Liver (tissue), 3 donors: ENCODE measurements at regions not wholly inside any gene's neighbourhood (a gene's known extent, or its start where the extent isn't known, plus 50 kb on each side); places are given as distances from the start of the nearest gene placed in this dataset.

ENCODE experiments used
- FOXA1 ChIP-seq: IDR thresholded peaks from 2 replicates; pipeline ENCODE4 v1.6.1; 2016; ENCODE audit warnings: antibody characterized with exemption
- GABPA ChIP-seq, 2 donors: IDR thresholded peaks in 1 of 2; conservative IDR thresholded peaks in 1 of 2; 2 replicates each; pipeline ENCODE4 v1.6.1; 2016; ENCODE audit warnings: antibody characterized with exemption in 2 of 2, mild to moderate bottlenecking in 1 of 2, moderate library complexity in 1 of 2
- JUND ChIP-seq, 2 donors: IDR thresholded peaks; 2 replicates each; pipeline ENCODE4 v1.6.1; 2016; ENCODE audit warnings: antibody characterized with exemption in 2 of 2
- RAD21 ChIP-seq, 2 donors: IDR thresholded peaks; 2 replicates each; pipeline ENCODE4 v1.6.1; 2016; ENCODE audit warnings: antibody characterized with exemption in 2 of 2, mild to moderate bottlenecking in 2 of 2
- SP1 ChIP-seq: IDR thresholded peaks from 2 replicates; pipeline ENCODE4 v1.6.1; 2018; ENCODE audit warnings: antibody characterized with exemption, mild to moderate bottlenecking
- TF ChIP-seq, protein P1 (sequence below): IDR thresholded peaks from 2 replicates; pipeline ENCODE4 v1.6.1; 2016; ENCODE audit warnings: antibody characterized with exemption
- TF ChIP-seq, protein P2 (sequence below): fragments of 150-350 bp; IDR thresholded peaks from 2 replicates; pipeline ENCODE4 v1.5.1; 2017; ENCODE audit warnings: improper control_type of control experiment, low read depth, low read length; ENCODE audit not compliant: missing input control
- donor health status: healthy.
- donor health status: healthy.

DNA sequence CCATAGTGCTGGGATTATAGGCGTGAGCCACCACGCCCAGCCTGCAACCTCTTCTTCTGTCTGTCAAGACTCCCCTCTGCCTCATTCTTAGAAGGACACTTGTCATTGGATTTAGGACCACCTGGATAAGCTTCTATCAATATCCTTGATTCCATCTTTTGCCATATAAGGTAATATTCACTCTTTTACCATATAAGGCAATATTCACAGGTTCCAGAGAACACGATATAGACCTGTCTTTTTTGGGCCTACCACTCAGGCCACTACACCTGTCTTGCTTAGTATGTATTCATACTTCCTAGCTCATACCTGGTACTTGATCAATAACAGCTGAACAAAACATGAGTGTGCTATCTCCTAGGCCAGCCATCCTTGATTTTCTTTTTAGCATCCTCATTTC is 149.2 kb upstream of the TOX3 start:
- TF ChIP-seq, protein P1, sequence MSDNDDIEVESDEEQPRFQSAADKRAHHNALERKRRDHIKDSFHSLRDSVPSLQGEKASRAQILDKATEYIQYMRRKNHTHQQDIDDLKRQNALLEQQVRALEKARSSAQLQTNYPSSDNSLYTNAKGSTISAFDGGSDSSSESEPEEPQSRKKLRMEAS: no peak
- TF ChIP-seq, protein P2, sequence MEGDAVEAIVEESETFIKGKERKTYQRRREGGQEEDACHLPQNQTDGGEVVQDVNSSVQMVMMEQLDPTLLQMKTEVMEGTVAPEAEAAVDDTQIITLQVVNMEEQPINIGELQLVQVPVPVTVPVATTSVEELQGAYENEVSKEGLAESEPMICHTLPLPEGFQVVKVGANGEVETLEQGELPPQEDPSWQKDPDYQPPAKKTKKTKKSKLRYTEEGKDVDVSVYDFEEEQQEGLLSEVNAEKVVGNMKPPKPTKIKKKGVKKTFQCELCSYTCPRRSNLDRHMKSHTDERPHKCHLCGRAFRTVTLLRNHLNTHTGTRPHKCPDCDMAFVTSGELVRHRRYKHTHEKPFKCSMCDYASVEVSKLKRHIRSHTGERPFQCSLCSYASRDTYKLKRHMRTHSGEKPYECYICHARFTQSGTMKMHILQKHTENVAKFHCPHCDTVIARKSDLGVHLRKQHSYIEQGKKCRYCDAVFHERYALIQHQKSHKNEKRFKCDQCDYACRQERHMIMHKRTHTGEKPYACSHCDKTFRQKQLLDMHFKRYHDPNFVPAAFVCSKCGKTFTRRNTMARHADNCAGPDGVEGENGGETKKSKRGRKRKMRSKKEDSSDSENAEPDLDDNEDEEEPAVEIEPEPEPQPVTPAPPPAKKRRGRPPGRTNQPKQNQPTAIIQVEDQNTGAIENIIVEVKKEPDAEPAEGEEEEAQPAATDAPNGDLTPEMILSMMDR: no peak
- no peak for TF ChIP-seq RAD21 (IDR thresholded peaks at IDR 0.05)
- TF ChIP-seq FOXA1: no peak
- no peak for TF ChIP-seq JUND (IDR thresholded peaks at IDR 0.05)
- TF ChIP-seq GABPA (IDR thresholded peaks at IDR 0.05 in 1 of 2, conservative IDR thresholded peaks at IDR 0.05 in 1 of 2): no peak
- no peak for TF ChIP-seq SP1
